HG03139 (cell line): ENCODE measurements at regions not wholly inside any gene's neighbourhood (a gene's known extent, or its start where the extent isn't known, plus 50 kb on each side); places are given as distances from the start of the nearest gene placed in this dataset.

Experiments used
- ATAC-seq: cut with Tn5 transposase; IDR thresholded peaks from one replicate; pipeline ENCODE4 v1.9.1; 2021; ENCODE audit not compliant: unreplicated experiment

GRCh38 chr17:33403194-33403593 is 110.1 kb upstream of the ASIC2 start:
- ATAC-seq, result no peak

- ATAC-seq, result no peak
Observed at GRCh38 chr17:33404070-33404819, 111.2 kb upstream of the ASIC2 start.

GRCh38 chr17:33416131-33416530 is 123.0 kb upstream of the ASIC2 start:
- no peak for ATAC-seq

GRCh38 chr17:33421933-33422332 is 128.8 kb upstream of the ASIC2 start:
- ATAC-seq, result no peak

- no peak for ATAC-seq
Observed at GRCh38 chr17:33433581-33433980, 140.5 kb upstream of the ASIC2 start.

- no peak for ATAC-seq
Observed at GRCh38 chr17:33434841-33435240, 141.7 kb upstream of the ASIC2 start.

GRCh38 chr17:33435721-33436301 is 142.7 kb upstream of the ASIC2 start:
- no peak for ATAC-seq

GRCh38 chr17:33436321-33436720 is 143.2 kb upstream of the ASIC2 start:
- ATAC-seq, result no peak

GRCh38 chr17:33438139-33438538 is 145.0 kb upstream of the ASIC2 start:
- ATAC-seq, result no peak

- no peak for ATAC-seq
Observed at GRCh38 chr17:33438578-33438977, 145.5 kb upstream of the ASIC2 start.

GRCh38 chr17:33442320-33442719 is 149.2 kb upstream of the ASIC2 start:
- ATAC-seq, result no peak

- ATAC-seq, result no peak
Observed at GRCh38 chr17:33444731-33445130, 151.6 kb upstream of the ASIC2 start.

- no peak for ATAC-seq
Observed at GRCh38 chr17:33447090-33447489, 154.0 kb upstream of the ASIC2 start.

GRCh38 chr17:33451221-33451620 is 158.1 kb upstream of the ASIC2 start:
- ATAC-seq, result no peak

GRCh38 chr17:33457477-33457876 is 164.4 kb upstream of the ASIC2 start:
- ATAC-seq, result no peak

GRCh38 chr17:33459078-33459940 is 166.2 kb upstream of the ASIC2 start:
- no peak for ATAC-seq

- no peak for ATAC-seq
Observed at GRCh38 chr17:33460781-33461450, 167.8 kb upstream of the ASIC2 start.

GRCh38 chr17:33463887-33464286 is 170.8 kb upstream of the ASIC2 start:
- no peak for ATAC-seq

GRCh38 chr17:33464669-33465280 is 171.7 kb upstream of the ASIC2 start:
- no peak for ATAC-seq

GRCh38 chr17:33469421-33469820 is 176.3 kb upstream of the ASIC2 start:
- no peak for ATAC-seq

GRCh38 chr17:33469911-33470310 is 176.8 kb upstream of the ASIC2 start:
- no peak for ATAC-seq
